ENCODE measurements at regions not wholly inside any gene's neighbourhood (a gene's known extent, or its start where the extent isn't known, plus 50 kb on each side); places are given as distances from the start of the nearest gene placed in this dataset.

- ATAC-seq (ENCODE audit: insufficient read depth, low read depth) (peak; percentile 100), DNase-seq (peak; percentile 75)
- Histone ChIP-seq H3K9me3 (ENCODE audit: insufficient read depth, low read length, severe bottlenecking) (no peaks in the 10 kb centered on the region), H4K20me1 (ENCODE audit: insufficient read depth, low read length) (no peaks in the 10 kb centered on the region), H3K9ac (ENCODE audit: low read depth, low read length) (no peak overlapping the region), H3K79me2 (ENCODE audit: insufficient read depth, low read length) (no peaks in the 10 kb centered on the region), H2AFZ (ENCODE audit: low read depth, low read length) (no peak overlapping the region), H3K27ac (ENCODE audit: low read length) (no peak overlapping the region), H3K4me2 (ENCODE audit: insufficient read depth, low read length) (no peak overlapping the region), H3K27me3 (ENCODE audit: insufficient read depth, low read length, poor library complexity) (no peaks in the 10 kb centered on the region), H3K4me1 (ENCODE audit: insufficient read depth, low read length) (no peaks in the 10 kb centered on the region), H3K36me3 (ENCODE audit: insufficient read depth, low read length) (no peaks in the 10 kb centered on the region), H3K4me3 (ENCODE audit: low read depth in 1 of 2, low read length in 2 of 2) (no peak overlapping the region)
- TF ChIP-seq, protein P1, sequence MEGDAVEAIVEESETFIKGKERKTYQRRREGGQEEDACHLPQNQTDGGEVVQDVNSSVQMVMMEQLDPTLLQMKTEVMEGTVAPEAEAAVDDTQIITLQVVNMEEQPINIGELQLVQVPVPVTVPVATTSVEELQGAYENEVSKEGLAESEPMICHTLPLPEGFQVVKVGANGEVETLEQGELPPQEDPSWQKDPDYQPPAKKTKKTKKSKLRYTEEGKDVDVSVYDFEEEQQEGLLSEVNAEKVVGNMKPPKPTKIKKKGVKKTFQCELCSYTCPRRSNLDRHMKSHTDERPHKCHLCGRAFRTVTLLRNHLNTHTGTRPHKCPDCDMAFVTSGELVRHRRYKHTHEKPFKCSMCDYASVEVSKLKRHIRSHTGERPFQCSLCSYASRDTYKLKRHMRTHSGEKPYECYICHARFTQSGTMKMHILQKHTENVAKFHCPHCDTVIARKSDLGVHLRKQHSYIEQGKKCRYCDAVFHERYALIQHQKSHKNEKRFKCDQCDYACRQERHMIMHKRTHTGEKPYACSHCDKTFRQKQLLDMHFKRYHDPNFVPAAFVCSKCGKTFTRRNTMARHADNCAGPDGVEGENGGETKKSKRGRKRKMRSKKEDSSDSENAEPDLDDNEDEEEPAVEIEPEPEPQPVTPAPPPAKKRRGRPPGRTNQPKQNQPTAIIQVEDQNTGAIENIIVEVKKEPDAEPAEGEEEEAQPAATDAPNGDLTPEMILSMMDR (IDR thresholded peaks at IDR 0.05; ENCODE audit: borderline replicate concordance, extremely low read depth, low read length, poor library complexity, severe bottlenecking), result peak; percentile 96
- no peak for TF ChIP-seq EZH2 (IDR thresholded peaks at IDR 0.05; ENCODE audit: borderline replicate concordance, low read depth, low read length, severe bottlenecking)
Measured at GRCh38 chr18:21955757-21956652, 213.4 kb upstream of the GATA6 start.

GRCh38 chr18:21958263-21958662, 211.1 kb upstream of the GATA6 start:
- H3K4me2 ChIP-seq (ENCODE audit: insufficient read depth, low read length), result no peak overlapping the region
- no peak for TF ChIP-seq EZH2 (IDR thresholded peaks at IDR 0.05; ENCODE audit: borderline replicate concordance, low read depth, low read length, severe bottlenecking)
- TF ChIP-seq, protein P1 (IDR thresholded peaks at IDR 0.05; ENCODE audit: borderline replicate concordance, extremely low read depth, low read length, poor library complexity, severe bottlenecking), result no peak
- H2AFZ ChIP-seq (ENCODE audit: low read depth, low read length), result no peak overlapping the region
- H3K27ac ChIP-seq (ENCODE audit: low read length), result no peak overlapping the region
- H3K9me3 ChIP-seq (ENCODE audit: insufficient read depth, low read length, severe bottlenecking), result no peaks in the 10 kb centered on the region
- DNase-seq (no peak), ATAC-seq (ENCODE audit: insufficient read depth, low read depth) (no peak)
- H4K20me1 ChIP-seq (ENCODE audit: insufficient read depth, low read length), result no peaks in the 10 kb centered on the region
- no peaks in the 10 kb centered on the region for H3K4me1 ChIP-seq (ENCODE audit: insufficient read depth, low read length)
- no peaks in the 10 kb centered on the region for H3K27me3 ChIP-seq (ENCODE audit: insufficient read depth, low read length, poor library complexity)
- no peak overlapping the region for H3K9ac ChIP-seq (ENCODE audit: low read depth, low read length)
- no peaks in the 10 kb centered on the region for H3K36me3 ChIP-seq (ENCODE audit: insufficient read depth, low read length)
- no peaks in the 10 kb centered on the region for H3K79me2 ChIP-seq (ENCODE audit: insufficient read depth, low read length)
- no peak overlapping the region for H3K4me3 ChIP-seq (ENCODE audit: low read depth in 1 of 2, low read length in 2 of 2)

GRCh38 chr18:21958707-21959450, 210.5 kb upstream of the GATA6 start:
- Histone ChIP-seq H3K9ac (ENCODE audit: low read depth, low read length) (no peak overlapping the region), H3K9me3 (ENCODE audit: insufficient read depth, low read length, severe bottlenecking) (no peaks in the 10 kb centered on the region), H3K36me3 (ENCODE audit: insufficient read depth, low read length) (no peaks in the 10 kb centered on the region), H3K79me2 (ENCODE audit: insufficient read depth, low read length) (no peaks in the 10 kb centered on the region), H3K27me3 (ENCODE audit: insufficient read depth, low read length, poor library complexity) (no peaks in the 10 kb centered on the region), H3K27ac (ENCODE audit: low read length) (no peak overlapping the region), H2AFZ (ENCODE audit: low read depth, low read length) (no peak overlapping the region), H3K4me3 (ENCODE audit: low read depth in 1 of 2, low read length in 2 of 2) (no peak overlapping the region), H4K20me1 (ENCODE audit: insufficient read depth, low read length) (no peaks in the 10 kb centered on the region), H3K4me1 (ENCODE audit: insufficient read depth, low read length) (no peaks in the 10 kb centered on the region), H3K4me2 (ENCODE audit: insufficient read depth, low read length) (no peak overlapping the region)
- TF ChIP-seq, protein P1 (IDR thresholded peaks at IDR 0.05; ENCODE audit: borderline replicate concordance, extremely low read depth, low read length, poor library complexity, severe bottlenecking), result no peak
- TF ChIP-seq EZH2 (IDR thresholded peaks at IDR 0.05; ENCODE audit: borderline replicate concordance, low read depth, low read length, severe bottlenecking), result no peak
- no peak for ATAC-seq (ENCODE audit: insufficient read depth, low read depth)
- no peak for DNase-seq
